ENCODE measurements at regions not wholly inside any gene's neighbourhood (a gene's known extent, or its start where the extent isn't known, plus 50 kb on each side); places are given as distances from the start of the nearest gene placed in this dataset.

- Histone ChIP-seq H3K9me3 (no peaks in the 10 kb centered on the region), H3K4me3 (no peak overlapping the region), H3K27me3 (no peaks in the 10 kb centered on the region), H3K36me3 (no peaks in the 10 kb centered on the region), H3K4me1 (no peaks in the 10 kb centered on the region), H3K27ac (no peak overlapping the region)
- no peak for FAIRE-seq
- intact Hi-C loops (cut with DNase I), result no loop called here
- DNase-seq, result no peak
- no peak for TF ChIP-seq CTCF (IDR thresholded peaks at IDR 0.05)
- no peak for ATAC-seq
- WGBS, 2 donors, result 78 to 93% methylated on average over 1 of the region's 1 CpG
Observed at GRCh38 chr1:115501476-115501875, 140.3 kb upstream of the VANGL1 start.

- FAIRE-seq (no peak), DNase-seq (no peak), ATAC-seq (no peak)
- intact Hi-C loops (cut with DNase I), result no loop called here
- Histone ChIP-seq H3K27ac (no peak overlapping the region), H3K4me3 (no peak overlapping the region), H3K27me3 (no peaks in the 10 kb centered on the region), H3K4me1 (no peaks in the 10 kb centered on the region), H3K9me3 (no peaks in the 10 kb centered on the region), H3K36me3 (no peaks in the 10 kb centered on the region)
- WGBS, 2 donors, result 85 to 90% methylated on average over 2 of the region's 2 CpGs
- TF ChIP-seq CTCF (IDR thresholded peaks at IDR 0.05), result no peak
Observed at GRCh38 chr1:115499253-115499652, 142.5 kb upstream of the VANGL1 start.

GRCh38 chr1:115496904-115497527, 144.8 kb upstream of the VANGL1 start:
- H3K4me3 ChIP-seq, result no peak overlapping the region
- DNase-seq (no peak), FAIRE-seq (no peak), ATAC-seq (no peak)
- WGBS, 2 donors, result 49 to 59% methylated on average over 4 of the region's 4 CpGs
- H3K27ac ChIP-seq, result no peak overlapping the region
- no peaks in the 10 kb centered on the region for H3K9me3 ChIP-seq
- TF ChIP-seq CTCF (IDR thresholded peaks at IDR 0.05), result no peak
- no peaks in the 10 kb centered on the region for H3K4me1 ChIP-seq
- intact Hi-C loops (cut with DNase I), result no loop called here
- no peaks in the 10 kb centered on the region for H3K27me3 ChIP-seq
- H3K36me3 ChIP-seq, result no peaks in the 10 kb centered on the region

- DNase-seq (no peak), ATAC-seq (no peak), FAIRE-seq (no peak)
- H3K9me3 ChIP-seq, result no peaks in the 10 kb centered on the region
- no peaks in the 10 kb centered on the region for H3K27me3 ChIP-seq
- WGBS, 2 donors, result 79 to 81% methylated on average over 6 of the region's 6 CpGs
- H3K4me1 ChIP-seq, result no peaks in the 10 kb centered on the region
- H3K27ac ChIP-seq, result no peak overlapping the region
- no peak overlapping the region for H3K4me3 ChIP-seq
- intact Hi-C loops (cut with DNase I), result no loop called here
- TF ChIP-seq CTCF (IDR thresholded peaks at IDR 0.05), result no peak
- no peaks in the 10 kb centered on the region for H3K36me3 ChIP-seq
Observed at GRCh38 chr1:115495625-115496024, 146.1 kb upstream of the VANGL1 start.

- no peaks in the 10 kb centered on the region for H3K27me3 ChIP-seq
- ATAC-seq (no peak), FAIRE-seq (no peak), DNase-seq (no peak)
- intact Hi-C loops (cut with DNase I), result no loop called here
- H3K9me3 ChIP-seq, result no peaks in the 10 kb centered on the region
- H3K27ac ChIP-seq, result no peak overlapping the region
- no peak overlapping the region for H3K4me3 ChIP-seq
- no peak for TF ChIP-seq CTCF (IDR thresholded peaks at IDR 0.05)
- H3K36me3 ChIP-seq, result no peaks in the 10 kb centered on the region
- H3K4me1 ChIP-seq, result no peaks in the 10 kb centered on the region
- WGBS, 2 donors, result 44 to 47% methylated on average over 3 of the region's 3 CpGs
Observed at GRCh38 chr1:115495111-115495510, 146.7 kb upstream of the VANGL1 start.
